ENCODE measurements at regions not wholly inside any gene's neighbourhood (a gene's known extent, or its start where the extent isn't known, plus 50 kb on each side); places are given as distances from the start of the nearest gene placed in this dataset.
A peak's percentile ranks its signal among the peaks of the same experiment; 100 is the strongest.

GRCh38 chr4:122203407-122203806 lies 51.3 kb downstream of the BLTP1 start:
- no peak for DNase-seq

DNA sequence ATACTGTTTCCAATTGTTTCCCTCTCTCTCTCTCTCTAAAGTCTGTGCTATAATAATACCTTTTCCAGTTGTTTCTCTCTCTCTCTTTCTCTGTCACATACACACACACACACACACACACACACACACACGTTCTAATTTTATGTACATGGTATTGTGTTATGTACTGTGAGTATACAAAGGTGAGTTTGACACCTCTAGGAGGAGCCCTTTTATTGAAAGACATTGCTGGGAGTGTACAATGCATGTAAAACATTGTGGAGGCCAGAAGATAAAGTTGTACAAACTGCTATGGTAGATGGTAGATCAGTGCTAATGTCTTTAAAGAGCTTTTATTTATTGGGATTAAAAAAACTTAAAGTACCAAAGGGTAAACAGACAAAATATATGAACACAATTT lies 53.6 kb downstream of the BLTP1 start:
- DNase-seq, result peak in 1 of 2 experiments; percentile 4

GRCh38 chr4:122212880-122213279 lies 60.7 kb downstream of the BLTP1 start:
- no peak for DNase-seq

DNA sequence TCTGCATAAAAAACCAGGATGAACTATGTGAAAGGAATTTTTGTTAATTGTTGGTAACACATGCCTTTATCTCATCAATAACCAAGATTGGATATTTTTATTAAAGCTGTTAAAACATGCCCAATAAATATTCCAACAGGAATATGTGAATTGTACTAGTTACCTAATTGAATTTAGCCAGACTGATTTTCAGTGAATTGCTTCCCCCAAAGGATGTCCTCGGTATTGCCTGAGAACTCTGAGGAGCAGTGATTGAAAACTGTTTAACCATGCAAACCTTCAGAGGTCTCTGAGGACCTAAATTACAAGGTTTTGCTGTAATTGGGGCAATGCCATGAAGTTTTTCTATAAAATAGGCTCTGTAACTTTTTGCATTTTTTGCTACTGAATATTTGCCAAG lies 66.6 kb downstream of the BLTP1 start:
- peak in 1 of 2 experiments; percentile 1 for DNase-seq

GRCh38 chr4:122219356-122219755 lies 67.2 kb downstream of the BLTP1 start:
- no peak for DNase-seq

GRCh38 chr4:122221322-122221721 lies 69.2 kb downstream of the BLTP1 start:
- no peak for DNase-seq

DNA sequence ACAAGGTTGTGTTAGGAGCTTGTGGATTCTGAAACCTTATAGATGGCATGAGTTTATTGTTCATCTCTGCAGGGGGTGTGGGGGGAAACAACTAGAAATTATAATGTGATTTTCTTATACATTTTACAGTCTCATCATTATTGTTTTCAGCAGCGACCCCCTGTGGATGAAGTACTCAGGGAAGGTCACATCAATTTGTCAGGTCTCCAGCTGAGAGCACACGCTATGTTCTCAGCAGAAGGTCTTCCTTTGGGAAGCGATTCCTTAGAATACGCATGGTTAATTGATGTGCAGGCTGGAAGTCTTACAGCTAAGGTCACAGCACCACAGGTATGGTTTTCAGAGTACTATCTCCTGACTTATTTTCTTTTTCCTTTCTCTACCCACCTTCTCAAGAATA lies 72.2 kb downstream of the BLTP1 start:
- no peak for DNase-seq

DNA sequence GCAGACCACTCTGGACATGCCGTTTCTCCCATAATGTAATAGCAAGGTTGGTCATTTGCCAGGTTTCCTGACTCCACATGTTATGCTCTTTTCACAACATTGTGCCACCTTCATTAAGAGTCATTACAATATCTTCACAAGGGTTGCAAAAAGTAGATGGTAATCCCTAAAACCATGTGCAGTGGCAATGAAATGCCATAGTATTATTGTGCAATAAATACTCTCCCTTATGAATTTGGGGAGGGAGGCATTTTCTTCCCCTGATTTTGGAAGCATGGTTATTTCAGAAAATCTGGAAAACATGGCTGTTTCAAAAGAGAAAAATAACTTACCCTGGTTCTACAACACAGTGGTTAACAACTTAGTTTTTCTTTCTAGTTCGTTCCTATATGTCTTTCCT lies 75.1 kb downstream of the BLTP1 start:
- no peak for DNase-seq

DNA sequence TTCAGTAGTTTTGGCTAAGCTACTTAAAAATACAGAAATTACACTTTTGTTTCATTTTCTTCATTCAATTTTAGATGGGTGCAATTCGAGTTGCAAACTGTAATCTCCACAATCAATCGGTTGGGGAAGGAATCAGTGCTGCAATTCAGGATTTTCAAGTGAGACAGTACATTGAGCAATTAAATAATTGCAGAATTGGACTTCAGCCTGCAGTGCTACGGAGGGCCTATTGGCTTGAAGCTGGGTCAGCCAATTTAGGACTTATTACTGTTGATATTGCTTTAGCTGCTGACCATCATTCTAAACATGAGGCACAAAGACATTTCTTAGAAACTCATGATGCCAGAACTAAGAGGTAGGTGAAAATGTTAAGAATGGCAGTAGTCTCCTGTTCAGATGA lies 77.7 kb downstream of the BLTP1 start:
- no peak for DNase-seq

DNA sequence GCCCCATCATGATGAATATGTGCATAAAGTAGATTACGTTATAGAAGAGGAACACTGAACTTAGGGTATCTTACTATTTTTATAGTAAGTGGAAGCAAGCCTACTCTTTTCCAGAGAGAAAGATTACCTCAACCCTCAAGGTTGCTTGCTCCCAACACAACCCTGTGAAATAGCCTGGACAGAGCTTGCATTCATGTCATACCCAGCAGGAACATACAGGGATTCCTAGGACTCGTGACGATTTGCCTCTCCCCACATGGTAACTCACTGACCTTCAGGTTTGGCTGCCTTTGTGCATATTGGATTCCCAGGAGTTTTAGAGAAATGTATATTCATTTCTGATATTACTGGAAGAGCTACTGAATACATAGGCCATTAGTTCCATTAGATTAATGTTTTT lies 80.5 kb downstream of the BLTP1 start:
- no peak for DNase-seq

- no peak for DNase-seq
Measured at GRCh38 chr4:122234686-122235085, 82.6 kb downstream of the BLTP1 start.

- no peak for DNase-seq
Measured at GRCh38 chr4:122243785-122244184, 91.7 kb downstream of the BLTP1 start.

DNA sequence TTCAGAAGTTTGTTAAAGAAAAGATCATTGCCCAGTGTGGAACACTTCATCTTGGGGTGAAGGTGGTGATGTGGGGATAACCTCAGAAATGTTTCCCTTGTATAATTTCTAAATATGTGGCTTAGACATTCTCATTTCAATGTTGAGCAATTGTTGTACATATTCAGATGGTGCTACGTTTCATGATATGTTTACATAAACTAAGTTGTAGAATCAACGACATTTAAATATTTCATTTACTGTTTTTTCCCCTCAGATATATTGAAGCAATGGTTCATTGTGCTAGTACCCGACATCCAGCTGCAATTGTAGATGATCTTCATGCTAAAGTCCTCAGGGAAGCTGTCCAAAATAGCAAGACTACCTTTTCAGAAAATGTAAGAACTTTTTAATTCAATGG lies 92.6 kb downstream of the BLTP1 start:
- no peak for DNase-seq

- DNase-seq, result no peak
Measured at GRCh38 chr4:122246551-122246950, 94.4 kb downstream of the BLTP1 start.

DNA sequence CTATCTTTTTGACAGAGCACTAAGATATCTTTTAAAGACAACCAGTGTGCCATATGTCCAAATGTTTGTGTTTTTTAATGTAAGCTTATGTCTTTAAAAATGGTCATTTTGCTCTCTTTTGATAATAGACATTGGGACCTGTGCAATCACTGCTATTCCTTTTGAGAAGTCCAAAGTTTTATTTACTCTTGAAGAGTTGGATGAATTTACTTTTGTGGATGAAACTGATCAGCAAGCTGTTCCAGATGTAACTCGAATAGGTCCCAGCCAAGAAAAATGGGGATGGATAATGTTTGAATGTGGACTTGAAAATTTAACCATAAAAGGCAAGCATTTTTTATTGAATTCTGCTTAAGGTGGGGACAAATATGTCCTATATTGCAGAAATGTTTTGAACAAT lies 97.2 kb downstream of the BLTP1 start:
- no peak for DNase-seq

- no peak for DNase-seq
Measured at GRCh38 chr4:122252584-122252983, 100.5 kb downstream of the BLTP1 start.

- DNase-seq, result no peak
Measured at GRCh38 chr4:122259849-122260248, 107.7 kb downstream of the BLTP1 start.

DNA sequence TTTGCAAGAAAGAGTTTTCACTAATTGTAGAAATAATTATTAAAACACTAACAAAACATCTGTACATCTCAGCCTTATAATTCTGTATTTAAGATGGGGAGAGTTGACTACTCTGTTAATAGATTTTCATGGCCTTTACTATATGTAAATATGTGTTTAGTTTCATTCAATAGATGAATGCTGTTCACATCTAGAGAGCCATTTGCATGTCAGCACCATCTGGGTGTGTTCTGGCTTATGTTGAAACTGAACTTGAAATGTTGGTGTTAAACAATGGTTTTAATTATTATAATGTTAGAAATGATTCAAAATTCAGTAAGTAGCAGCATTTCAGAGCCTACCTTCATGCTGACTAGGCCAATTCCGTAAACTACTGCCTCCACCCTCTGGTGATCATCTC lies 102.5 kb upstream of the ADAD1 start:
- DNase-seq, result no peak

DNA sequence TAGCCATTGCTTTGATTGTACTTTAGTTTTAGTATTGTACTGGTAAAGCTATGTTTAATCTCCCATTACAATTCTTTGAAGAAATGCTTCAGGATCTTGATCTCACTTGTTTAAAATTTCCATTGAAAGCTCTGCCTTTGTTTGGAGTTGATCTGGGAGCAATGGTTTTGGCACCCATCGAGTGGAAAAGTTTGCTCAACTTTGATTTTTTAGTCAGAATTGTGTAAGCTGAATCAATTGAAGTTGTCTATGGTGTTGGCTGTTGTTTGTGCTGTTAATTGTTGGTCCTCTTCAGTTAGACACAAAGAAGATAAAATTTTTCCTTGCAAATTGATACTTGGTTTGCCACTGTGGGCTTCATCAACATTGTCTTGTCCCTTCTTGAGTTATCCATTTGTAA lies 99.8 kb upstream of the ADAD1 start:
- no peak for DNase-seq

DNA sequence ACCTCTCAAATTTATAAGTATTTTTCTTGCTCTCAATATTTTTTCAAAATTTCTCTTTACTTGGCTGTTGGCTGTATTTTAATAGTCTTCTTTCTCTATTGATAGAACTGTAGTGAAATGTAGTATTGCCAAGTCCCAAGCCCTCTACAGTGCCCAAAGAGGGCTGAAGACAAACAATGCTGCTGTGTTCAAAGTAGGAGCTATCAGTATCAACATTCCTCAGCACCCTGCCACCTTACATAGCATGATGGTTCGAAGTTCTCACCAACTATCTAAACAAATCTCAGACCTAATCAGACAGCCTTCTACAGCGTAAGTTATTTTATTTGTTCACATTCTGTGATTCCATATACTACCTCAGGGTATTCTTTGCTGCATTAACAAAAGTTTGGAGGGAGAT lies 99.1 kb upstream of the ADAD1 start:
- DNase-seq, result no peak

DNA sequence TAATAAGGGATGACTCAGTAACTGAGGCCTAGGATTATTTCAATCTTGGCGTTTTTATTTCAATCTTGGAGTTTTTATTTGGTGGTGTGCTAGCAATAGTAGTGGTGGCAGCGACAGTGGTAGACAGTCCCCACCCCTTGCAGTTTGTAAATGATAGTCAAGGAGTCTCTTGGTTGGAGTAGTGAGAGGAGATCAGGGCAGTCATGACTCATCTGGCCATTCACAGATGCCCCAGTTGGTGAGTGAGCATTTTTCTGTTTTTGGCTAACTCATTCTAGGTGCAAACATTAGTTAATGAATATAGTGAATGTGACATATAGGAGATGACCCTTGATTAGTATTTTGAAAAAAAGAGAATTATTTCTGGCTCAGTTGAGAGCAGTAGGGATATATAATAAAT lies 93.5 kb upstream of the ADAD1 start:
- DNase-seq, result no peak

DNA sequence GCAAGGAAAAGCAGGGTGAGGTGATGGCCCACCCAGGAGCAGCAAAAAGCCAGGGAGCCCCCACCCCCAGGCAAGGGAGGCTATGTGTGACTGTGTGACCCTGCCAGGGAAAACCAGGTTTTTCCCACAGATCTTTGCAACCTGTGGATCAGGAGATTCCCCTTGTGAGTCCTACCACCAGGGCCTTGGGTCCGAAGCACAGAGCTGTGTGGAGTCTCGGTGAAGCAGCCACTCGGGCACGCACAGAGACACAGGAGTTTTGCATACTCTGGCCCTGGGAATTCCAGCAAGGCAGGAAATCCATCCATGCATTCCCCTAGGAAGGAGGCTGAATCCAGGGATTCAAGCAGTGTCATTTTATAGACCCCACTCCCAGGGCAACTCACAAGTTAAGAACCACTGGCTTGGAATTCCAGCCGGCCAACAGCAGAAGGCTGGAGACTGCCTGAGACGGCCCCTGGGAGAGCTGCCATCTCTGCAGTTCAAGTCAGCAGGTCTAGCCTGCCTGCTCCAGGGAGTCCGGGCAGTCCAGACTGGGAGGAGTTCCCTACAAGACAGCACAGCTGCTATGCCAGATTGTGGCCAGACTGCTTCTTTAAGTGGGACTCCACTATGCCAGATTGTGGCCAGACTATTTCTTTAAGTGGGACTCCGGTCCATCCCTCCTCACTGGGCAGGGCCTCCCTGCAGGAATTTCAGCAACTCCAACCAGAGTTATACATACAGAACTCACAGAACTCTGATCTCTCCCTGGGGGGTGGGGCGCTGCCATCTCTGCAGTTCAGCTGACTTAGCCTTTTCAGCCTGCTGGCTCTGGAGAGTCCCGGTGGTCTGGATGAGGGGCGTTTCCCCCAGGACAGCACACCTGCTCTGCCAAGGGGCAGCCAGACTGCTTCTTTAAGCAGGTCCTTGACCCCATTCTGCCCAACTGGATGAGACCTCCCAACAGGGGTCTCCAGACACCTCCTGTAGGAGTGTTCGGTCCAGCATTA lies 85.1 kb upstream of the ADAD1 start:
- DNase-seq, result no peak

DNA sequence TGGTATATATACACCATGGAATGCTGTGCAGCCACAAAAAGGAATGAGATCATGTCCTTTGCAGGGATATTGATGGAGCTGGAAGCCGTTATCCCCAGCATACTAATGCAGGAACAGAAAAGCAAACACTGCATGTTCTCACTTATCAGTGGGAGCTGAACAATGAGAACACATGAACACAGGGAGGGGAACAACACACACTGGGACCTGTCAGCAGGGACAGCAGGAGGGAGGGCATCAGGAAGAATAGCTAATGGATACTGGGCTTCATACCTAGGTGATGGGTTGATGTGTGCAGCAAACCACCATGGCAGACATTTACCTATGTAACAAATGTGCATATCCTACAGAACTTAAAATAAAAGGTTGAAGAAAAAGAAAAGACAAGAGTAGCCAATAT lies 81.1 kb upstream of the ADAD1 start:
- no peak for DNase-seq

DNA sequence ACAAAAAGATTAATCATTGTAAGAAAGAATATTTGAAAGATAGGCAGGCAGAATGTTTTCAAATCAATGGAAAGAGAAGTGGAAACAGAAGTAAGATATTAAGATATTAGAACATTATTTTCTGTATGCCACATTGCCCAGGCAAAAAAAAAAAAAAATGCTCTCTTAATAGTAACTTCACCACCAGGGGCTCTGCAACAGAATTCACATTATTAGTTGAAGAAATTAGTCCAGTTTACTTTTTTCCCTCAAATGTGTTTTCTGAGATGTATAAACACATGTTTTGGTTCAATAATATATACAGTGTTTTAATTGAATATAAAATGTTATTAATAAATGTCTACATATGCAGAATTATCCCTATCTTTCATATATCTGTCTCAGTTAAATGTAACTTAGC lies 78.0 kb upstream of the ADAD1 start:
- no peak for DNase-seq

DNA sequence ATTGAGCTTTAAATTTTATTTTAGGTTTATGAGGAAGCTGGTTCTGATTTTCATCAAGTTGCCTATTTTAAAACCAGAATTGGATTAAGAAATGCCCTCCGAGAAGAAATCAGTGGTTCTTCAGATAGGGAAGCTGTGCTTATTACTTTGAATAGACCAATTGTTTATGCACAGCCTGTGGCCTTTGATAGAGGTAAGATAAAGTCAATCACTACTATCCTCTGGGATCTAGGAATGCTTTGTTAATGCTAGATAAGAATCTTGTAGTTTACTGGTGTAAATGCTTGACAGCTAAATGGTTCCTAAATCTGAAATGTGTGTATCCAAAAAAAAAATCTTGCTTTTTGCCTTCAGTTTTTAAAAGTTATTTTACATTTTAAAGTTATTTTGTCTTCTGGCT lies 73.0 kb upstream of the ADAD1 start:
- no peak for DNase-seq
